ENCODE measurements at regions not wholly inside any gene's neighbourhood (a gene's known extent, or its start where the extent isn't known, plus 50 kb on each side); places are given as distances from the start of the nearest gene placed in this dataset.

DNA sequence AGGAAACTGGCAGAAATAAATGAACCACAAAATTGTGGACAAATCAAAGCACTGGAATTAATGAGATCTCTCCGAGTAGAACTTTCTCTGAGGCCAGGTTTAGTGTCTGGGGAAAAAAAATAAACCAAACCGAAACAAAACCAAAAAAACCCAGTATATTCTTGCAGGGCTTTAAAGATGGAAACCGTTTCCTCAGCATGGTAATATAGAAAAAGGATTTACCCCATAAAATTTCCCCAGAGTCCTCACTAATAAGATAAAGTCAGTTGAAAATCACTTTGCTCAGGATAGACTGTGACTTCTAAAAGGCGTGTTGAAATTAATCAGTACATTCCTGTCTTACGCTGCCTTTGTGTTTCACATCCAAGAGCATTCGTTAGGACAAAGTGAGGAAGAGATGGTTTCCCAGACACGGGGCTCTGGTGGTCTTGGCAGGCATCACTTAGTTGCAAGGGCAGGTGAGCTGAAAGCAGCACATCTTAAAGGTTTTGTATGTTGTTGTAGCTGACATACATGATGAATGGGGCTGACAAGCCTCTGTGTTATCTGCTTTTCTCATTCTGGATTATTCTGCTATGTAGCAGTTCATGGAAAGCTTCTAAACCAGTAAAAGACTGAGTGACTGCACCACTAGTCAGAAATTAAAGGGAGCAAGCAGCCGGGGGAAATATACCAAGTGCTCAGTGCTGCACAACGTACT is 85.2 kb upstream of the PRL start:
- TF ChIP-seq Cebpa-rat (IDR thresholded peaks at IDR 0.05): no peak
- H3K9ac ChIP-seq: no peak overlapping the region
- peak overlapping the region in 1 of 11 experiments; percentile 4; a peak in 1 of 22 replicates for H3K4me2 ChIP-seq
- H3K27me3 ChIP-seq: no peaks in the 10 kb centered on the region
- H4K20me1 ChIP-seq: no peaks in the 10 kb centered on the region
- H3K9me3 ChIP-seq (replicated peaks in 1 of 11): peaks cover 0 to 5% (median 0%) of the 10 kb centered on the region in 11 experiments; a peak in 2 of 22 replicates
- peaks cover 0 to 7% (median 0%) of the 10 kb centered on the region in 10 experiments; a peak in 2 of 20 replicates for H3K4me1 ChIP-seq
- H3K36me3 ChIP-seq: no peaks in the 10 kb centered on the region
- no peak overlapping the region for H3K4me3 ChIP-seq
- H3K27ac ChIP-seq: no peak overlapping the region

DNA sequence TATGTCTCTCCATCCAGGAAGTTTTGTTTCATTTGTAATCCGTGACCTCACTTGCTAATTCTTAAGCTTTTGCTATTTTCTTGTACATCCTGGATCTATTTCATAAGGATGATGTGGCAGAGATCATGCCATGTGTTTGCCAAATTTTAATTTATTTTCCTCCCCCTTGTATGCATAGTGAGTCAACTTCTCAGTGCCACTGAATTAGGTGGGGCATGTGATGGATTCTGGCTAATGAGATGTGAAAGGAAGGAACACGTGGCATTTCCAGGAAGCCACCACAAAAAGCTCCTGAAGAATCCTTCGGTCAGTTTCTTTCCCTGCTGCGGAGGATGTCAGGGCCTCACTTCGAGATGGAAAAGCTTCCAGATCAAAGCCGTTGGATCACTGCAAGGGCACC is 86.2 kb upstream of the PRL start:
- H3K4me1 ChIP-seq: peaks cover 0 to 7% (median 0%) of the 10 kb centered on the region in 10 experiments; a peak in 2 of 20 replicates
- no peaks in the 10 kb centered on the region for H4K20me1 ChIP-seq
- H3K4me2 ChIP-seq: no peak overlapping the region
- H3K27ac ChIP-seq: no peak overlapping the region
- no peaks in the 10 kb centered on the region for H3K36me3 ChIP-seq
- no peak for TF ChIP-seq Cebpa-rat (IDR thresholded peaks at IDR 0.05)
- H3K27me3 ChIP-seq: no peaks in the 10 kb centered on the region
- H3K9me3 ChIP-seq (replicated peaks in 1 of 11): peaks cover 0 to 5% (median 0%) of the 10 kb centered on the region in 11 experiments; a peak in 2 of 22 replicates
- no peak overlapping the region for H3K9ac ChIP-seq
- H3K4me3 ChIP-seq: no peak overlapping the region

DNA sequence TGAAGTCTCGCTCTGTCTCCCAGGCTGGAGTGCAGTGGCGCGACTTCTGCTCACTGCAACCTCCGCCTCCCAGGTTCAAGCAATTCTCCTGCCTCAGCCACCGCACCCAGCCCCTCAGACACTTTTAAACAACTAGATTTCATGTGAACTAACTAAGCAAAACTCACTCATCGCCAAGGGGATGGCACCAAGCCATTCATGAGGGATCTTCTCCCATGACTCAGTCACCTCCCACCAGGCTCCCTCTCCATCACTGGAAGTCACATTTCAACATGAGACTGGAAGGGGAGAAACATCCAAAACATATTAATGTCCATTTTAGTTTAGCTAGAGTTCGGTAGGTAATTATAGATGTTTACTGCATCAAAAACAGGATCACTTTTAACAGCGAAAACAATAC is 95.9 kb upstream of the PRL start:
- Histone ChIP-seq H3K36me3 (no peaks in the 10 kb centered on the region), H3K4me2 (no peak overlapping the region), H3K4me3 (no peak overlapping the region), H4K20me1 (no peaks in the 10 kb centered on the region), H3K4me1 (no peaks in the 10 kb centered on the region), H3K9ac (no peak overlapping the region), H3K9me3 (replicated peaks in 1 of 11) (peaks cover 0 to 13% (median 2%) of the 10 kb centered on the region in 11 experiments; a peak in 7 of 22 replicates), H3K27ac (no peak overlapping the region), H3K27me3 (no peaks in the 10 kb centered on the region)
- no peak for TF ChIP-seq Cebpa-rat (IDR thresholded peaks at IDR 0.05)

- Histone ChIP-seq H3K4me2 (no peak overlapping the region), H3K27me3 (no peaks in the 10 kb centered on the region), H3K9ac (no peak overlapping the region), H3K4me3 (no peak overlapping the region), H3K4me1 (no peaks in the 10 kb centered on the region), H3K36me3 (no peaks in the 10 kb centered on the region), H4K20me1 (no peaks in the 10 kb centered on the region), H3K27ac (no peak overlapping the region), H3K9me3 (replicated peaks in 1 of 11) (peaks cover 0 to 6% (median 0%) of the 10 kb centered on the region in 11 experiments; a peak in 4 of 22 replicates)
- no peak for TF ChIP-seq Cebpa-rat (IDR thresholded peaks at IDR 0.05)
These were observed 97.9 kb upstream of the PRL start for GRCh38 chr6:22394691-22395090.

DNA sequence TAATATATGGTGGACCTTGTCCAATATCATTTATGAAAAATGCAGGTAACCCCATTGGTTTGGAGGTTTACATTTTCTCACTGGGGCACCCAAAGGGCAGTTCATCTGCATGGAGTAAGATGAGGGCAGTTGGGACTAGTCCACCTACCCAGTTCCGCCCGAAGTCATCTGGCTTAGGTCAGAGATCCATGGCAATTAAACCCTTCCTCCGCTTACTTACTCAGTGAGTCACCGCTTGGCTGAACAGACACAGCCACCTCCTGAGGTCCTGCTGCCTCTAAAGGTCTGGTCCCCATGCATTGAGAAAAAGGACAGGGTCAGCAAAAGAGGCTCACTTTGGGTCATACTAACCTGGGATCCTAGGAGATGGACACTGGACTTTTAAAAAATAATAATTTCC is 102.9 kb upstream of the PRL start:
- H3K9me3 ChIP-seq (replicated peaks in 1 of 11): 0 out of 22 replicates have a peak, but pooled peaks cover 0 to 6% (median 0%) of the 10 kb centered on the region in 11 experiments
- H3K4me3 ChIP-seq: no peak overlapping the region
- no peaks in the 10 kb centered on the region for H3K36me3 ChIP-seq
- H3K4me1 ChIP-seq: no peaks in the 10 kb centered on the region
- TF ChIP-seq Cebpa-rat (IDR thresholded peaks at IDR 0.05): no peak
- H3K4me2 ChIP-seq: no peak overlapping the region
- H4K20me1 ChIP-seq: no peaks in the 10 kb centered on the region
- H3K27me3 ChIP-seq: no peaks in the 10 kb centered on the region
- no peak overlapping the region for H3K27ac ChIP-seq
- no peak overlapping the region for H3K9ac ChIP-seq

GRCh38 chr6:22401206-22401605 is 104.4 kb upstream of the PRL start:
- H3K4me2 ChIP-seq: no peak overlapping the region
- no peaks in the 10 kb centered on the region for H4K20me1 ChIP-seq
- H3K27ac ChIP-seq: no peak overlapping the region

DNA sequence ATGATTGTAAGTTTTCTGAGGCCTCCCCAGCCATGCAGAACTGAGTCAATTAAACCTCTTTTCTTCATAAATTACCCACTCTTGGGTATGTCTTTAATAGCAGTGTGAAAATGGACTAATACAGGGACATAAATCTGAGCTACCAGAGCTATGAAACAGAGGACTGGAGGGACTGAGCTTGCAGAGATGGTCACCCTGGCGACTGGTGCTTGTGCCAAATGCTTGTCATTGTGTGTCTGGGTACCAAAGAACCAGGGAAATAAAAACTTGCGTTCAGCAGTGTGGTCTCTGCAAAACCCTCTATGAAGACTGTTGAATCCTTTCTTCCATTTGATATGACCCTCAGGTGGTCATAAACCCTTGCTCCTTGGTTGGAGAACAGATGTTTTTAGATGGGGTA is 105.1 kb upstream of the PRL start:
- Histone ChIP-seq H3K4me1 (no peaks in the 10 kb centered on the region), H4K20me1 (no peaks in the 10 kb centered on the region), H3K4me3 (no peak overlapping the region), H3K36me3 (no peaks in the 10 kb centered on the region), H3K27me3 (no peaks in the 10 kb centered on the region), H3K9ac (no peak overlapping the region), H3K4me2 (no peak overlapping the region), H3K9me3 (replicated peaks in 1 of 11) (0 out of 22 replicates have a peak, but pooled peaks cover 0 to 6% (median 0%) of the 10 kb centered on the region in 11 experiments), H3K27ac (no peak overlapping the region)
- no peak for TF ChIP-seq Cebpa-rat (IDR thresholded peaks at IDR 0.05)

More at GRCh38 chr6:22401206-22401605, 104.4 kb upstream of the PRL start:
- Histone ChIP-seq H3K4me3 (no peak overlapping the region), H3K9ac (no peak overlapping the region), H3K4me1 (no peaks in the 10 kb centered on the region), H3K27me3 (no peaks in the 10 kb centered on the region), H3K36me3 (no peaks in the 10 kb centered on the region), H3K9me3 (replicated peaks in 1 of 11) (0 out of 22 replicates have a peak, but pooled peaks cover 0 to 6% (median 0%) of the 10 kb centered on the region in 11 experiments)
- TF ChIP-seq Cebpa-rat (IDR thresholded peaks at IDR 0.05): no peak

GRCh38 chr6:22409486-22409885 is 112.7 kb upstream of the PRL start:
- Histone ChIP-seq H3K9ac (no peak overlapping the region), H3K36me3 (no peaks in the 10 kb centered on the region), H3K4me2 (no peak overlapping the region), H3K27ac (no peak overlapping the region), H4K20me1 (no peaks in the 10 kb centered on the region), H3K4me3 (no peak overlapping the region), H3K4me1 (no peaks in the 10 kb centered on the region), H3K27me3 (no peaks in the 10 kb centered on the region), H3K9me3 (replicated peaks in 1 of 11) (no peaks in the 10 kb centered on the region)
- TF ChIP-seq Cebpa-rat (IDR thresholded peaks at IDR 0.05): no peak

DNA sequence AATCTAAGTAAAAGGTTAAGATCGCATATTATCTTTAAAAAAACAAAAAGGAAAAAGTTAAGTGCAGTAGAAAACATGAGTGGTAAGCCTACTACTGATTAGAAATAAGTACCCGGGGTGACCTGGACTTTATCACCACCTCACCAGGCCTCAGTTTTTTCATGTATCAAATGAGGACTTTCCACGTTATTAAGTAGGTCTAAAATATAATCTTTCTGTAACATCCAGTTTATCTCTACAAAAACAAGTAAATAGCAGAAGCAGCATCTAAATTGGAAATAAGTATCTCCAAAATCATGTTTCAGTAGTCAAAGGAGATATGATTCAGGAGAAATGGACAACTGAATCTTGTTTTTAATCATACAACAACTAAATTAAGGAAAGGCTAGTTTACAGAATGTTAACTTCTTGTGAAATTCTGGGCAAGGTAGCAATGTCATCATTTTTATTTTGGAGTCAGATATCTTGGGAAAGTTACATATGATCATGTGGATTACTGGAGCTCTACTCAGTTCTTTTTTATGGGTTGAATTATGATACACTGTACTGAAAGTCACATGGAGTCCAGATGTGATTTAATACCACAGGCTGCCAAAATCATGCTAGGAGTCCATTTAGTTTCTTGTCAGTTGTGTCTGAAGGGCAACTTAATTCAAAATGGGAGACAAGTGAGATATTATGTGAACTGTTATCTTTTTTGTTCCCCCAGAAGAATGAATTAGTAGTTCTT is 114.7 kb upstream of the PRL start:
- no peak overlapping the region for H3K9ac ChIP-seq
- H3K36me3 ChIP-seq: no peaks in the 10 kb centered on the region
- H3K4me2 ChIP-seq: no peak overlapping the region
- no peaks in the 10 kb centered on the region for H3K4me1 ChIP-seq
- no peaks in the 10 kb centered on the region for H4K20me1 ChIP-seq
- no peak overlapping the region for H3K27ac ChIP-seq
- no peaks in the 10 kb centered on the region for H3K9me3 ChIP-seq (replicated peaks in 1 of 11)
- no peak for TF ChIP-seq Cebpa-rat (IDR thresholded peaks at IDR 0.05)
- no peaks in the 10 kb centered on the region for H3K27me3 ChIP-seq
- no peak overlapping the region for H3K4me3 ChIP-seq

Data from BLaER1 treated with 17β-estradiol and CSF1 and Interleukin-3, amounts not matched to agents 10 nM and 100 nM (cell line).